H1 (cell line): ENCODE measurements at regions not wholly inside any gene's neighbourhood (a gene's known extent, or its start where the extent isn't known, plus 50 kb on each side); places are given as distances from the start of the nearest gene placed in this dataset.

ENCODE experiments used
- CTCF ChIA-PET: fragments of 300-600 bp; sonication (Branson Sonifier 250); formaldehyde crosslinking; loops from one replicate; lab custom pipeline; 2021; ENCODE audit not compliant: partially characterized antibody; lab: Charles Lee
- POLR2A ChIA-PET: fragments of 300-600 bp; sonication (Branson Sonifier 250); formaldehyde crosslinking; loops from one replicate; lab custom pipeline; 2021; ENCODE audit warnings: inconsistent platforms; ENCODE audit not compliant: partially characterized antibody; lab: Charles Lee
- DNase-seq, 2 experiments: peaks; one replicate each; pipeline versions ENCODE4 v3.0.0 to v3.0.0-alpha.2; 2010 to 2022; ENCODE audit warnings: low spot score in 2 of 2, low read depth in 1 of 2, mixed read lengths in 1 of 2
- FAIRE-seq: peaks from 2 replicates; lab custom pipeline; 2011; peaks lifted over from hg19 to GRCh38; lab: Jason Lieb, UNC
- H2AFZ ChIP-seq: 2 replicates; pipeline ENCODE4 v1.8.1; 2012; ENCODE audit warnings: low read length, inconsistent platforms
- H2AK5ac ChIP-seq: 2 replicates; pipeline ENCODE4 v1.6.1; 2013; ENCODE audit warnings: low read depth, low read length
- H2BK120ac ChIP-seq: replicated peaks from 2 replicates; pipeline ENCODE3; 2013; ENCODE audit warnings: low read depth, low read length, inconsistent platforms
- H2BK12ac ChIP-seq: 2 replicates; pipeline ENCODE4 v1.6.1; 2013; ENCODE audit warnings: low read depth, low read length
- H2BK15ac ChIP-seq: 2 replicates; pipeline ENCODE4 v1.6.1; 2013; ENCODE audit warnings: low read length
- H2BK20ac ChIP-seq: 2 replicates; pipeline ENCODE4 v1.6.1; 2013; ENCODE audit warnings: low read length
- H2BK5ac ChIP-seq: 2 replicates; pipeline ENCODE4 v1.6.1; 2013; ENCODE audit warnings: low read depth, low read length
- H3K14ac ChIP-seq: 2 replicates; pipeline ENCODE4 v1.6.1; 2013; ENCODE audit warnings: inconsistent platforms; ENCODE audit not compliant: insufficient read length
- H3K18ac ChIP-seq: 2 replicates; pipeline ENCODE4 v1.6.1; 2013; ENCODE audit warnings: low read length; ENCODE audit errors: extremely low read depth
- H3K23ac ChIP-seq: 2 replicates; pipeline ENCODE4 v1.6.1; 2013; ENCODE audit warnings: inconsistent platforms; ENCODE audit not compliant: insufficient read length
- H3K23me2 ChIP-seq: 2 replicates; pipeline ENCODE4 v1.6.1; 2013; ENCODE audit warnings: low read depth, low read length
- H3K27ac ChIP-seq: 2 replicates; pipeline ENCODE4 v1.6.1; 2011; ENCODE audit warnings: low read depth, low read length, inconsistent platforms
- H3K27me3 ChIP-seq, 4 experiments: replicated peaks in 1 of 4; 1 replicate in 1 of 4; 2 replicates in 3 of 4; pipeline versions ENCODE4 v1.6.1 to v1.8.1; 2011 to 2013; ENCODE audit warnings: low read length in 3 of 4, mild to moderate bottlenecking in 3 of 4, inconsistent platforms in 2 of 4, mixed read lengths in 2 of 4, moderate library complexity in 1 of 4; ENCODE audit not compliant: control insufficient read depth in 3 of 4, insufficient read depth in 3 of 4; ENCODE audit errors: extremely low read depth in 1 of 4
- H3K36me3 ChIP-seq, 4 experiments: 2 replicates each; pipeline versions ENCODE4 v1.6.1 to v1.8.1; 2011 to 2013; ENCODE audit warnings: mild to moderate bottlenecking in 4 of 4, low read length in 3 of 4, moderate library complexity in 2 of 4, control low read depth in 1 of 4, inconsistent platforms in 1 of 4; ENCODE audit not compliant: insufficient read depth in 4 of 4, control insufficient read depth in 2 of 4
- H3K4ac ChIP-seq: replicated peaks from 2 replicates; pipeline ENCODE3; 2013; ENCODE audit warnings: low read length, low read depth, mixed read lengths, inconsistent platforms; ENCODE audit not compliant: insufficient read length
- H3K4me1 ChIP-seq, 4 experiments: replicated peaks in 1 of 4; 1 replicate in 1 of 4; 2 replicates in 3 of 4; pipeline versions ENCODE4 v1.6.1 to v1.8.1; 2011 to 2013; ENCODE audit warnings: low read length in 3 of 4, inconsistent platforms in 2 of 4, mixed read lengths in 1 of 4; ENCODE audit not compliant: insufficient read depth in 4 of 4, control insufficient read depth in 3 of 4
- H3K4me2 ChIP-seq, 2 experiments: 2 replicates each; pipeline versions ENCODE4 v1.6.1 to v1.8.1; 2011 to 2013; ENCODE audit warnings: low read depth in 2 of 2, low read length in 2 of 2, control low read depth in 1 of 2, inconsistent platforms in 1 of 2, mild to moderate bottlenecking in 1 of 2; ENCODE audit not compliant: insufficient read depth in 1 of 2
- H3K4me3 ChIP-seq, 4 experiments: fragments of 200-600, 300-600 bp in 1 of 4; sonication (generic), shearing (Covaris generic), sonication (Bioruptor Twin) in 1 of 4; 2 replicates each; pipeline versions ENCODE4 v1.5.1 to v1.8.1; 2011 to 2016; ENCODE audit warnings: low read length in 4 of 4, low read depth in 3 of 4, control low read depth in 2 of 4, inconsistent platforms in 2 of 4, mild to moderate bottlenecking in 2 of 4, mixed read lengths in 1 of 4, moderate library complexity in 1 of 4; ENCODE audit not compliant: insufficient read depth in 2 of 4; ENCODE audit errors: extremely low read depth in 1 of 4
- H3K56ac ChIP-seq: replicated peaks from 2 replicates; pipeline ENCODE3; 2013; ENCODE audit warnings: low read depth, mild to moderate bottlenecking, mixed read lengths, low read length, inconsistent platforms; ENCODE audit not compliant: insufficient read length
- H3K79me1 ChIP-seq: 2 replicates; pipeline ENCODE4 v1.6.1; 2013; ENCODE audit warnings: low read depth, low read length, control low read depth
- H3K79me2 ChIP-seq, 2 experiments: 2 replicates each; pipeline versions ENCODE4 v1.6.1 to v1.8.1; 2012 to 2013; ENCODE audit warnings: low read length in 2 of 2, mild to moderate bottlenecking in 2 of 2, inconsistent platforms in 1 of 2; ENCODE audit not compliant: insufficient read depth in 2 of 2, control insufficient read depth in 1 of 2
- H3K9ac ChIP-seq, 4 experiments: replicated peaks in 1 of 4; 1 replicate in 1 of 4; 2 replicates in 3 of 4; pipeline versions ENCODE4 v1.6.1 to v1.8.1; 2011 to 2013; ENCODE audit warnings: low read depth in 3 of 4, low read length in 3 of 4, control low read depth in 2 of 4, mild to moderate bottlenecking in 2 of 4, moderate library complexity in 2 of 4, inconsistent platforms in 1 of 4; ENCODE audit errors: extremely low read depth in 1 of 4
- H3K9me3 ChIP-seq, 2 experiments: 2 replicates each; pipeline versions ENCODE4 v1.6.1 to v1.8.1; 2012 to 2013; ENCODE audit warnings: mild to moderate bottlenecking in 2 of 2, moderate library complexity in 2 of 2, control low read depth in 1 of 2, inconsistent platforms in 1 of 2, low read depth in 1 of 2, low read length in 1 of 2, mixed read lengths in 1 of 2; ENCODE audit not compliant: insufficient read depth in 2 of 2
- H4K20me1 ChIP-seq, 2 experiments: replicated peaks in 1 of 2; 2 replicates each; pipeline versions ENCODE3 to v1.8.1; 2011 to 2013; ENCODE audit warnings: inconsistent platforms in 2 of 2, low read length in 2 of 2, mild to moderate bottlenecking in 1 of 2; ENCODE audit not compliant: insufficient read depth in 2 of 2, control insufficient read depth in 1 of 2
- H4K5ac ChIP-seq: 2 replicates; pipeline ENCODE4 v1.6.1; 2013; ENCODE audit warnings: low read length, low read depth, mixed read lengths, inconsistent platforms; ENCODE audit not compliant: insufficient read length
- H4K8ac ChIP-seq: 2 replicates; pipeline ENCODE4 v1.8.0; 2013; ENCODE audit warnings: mild to moderate bottlenecking, moderate library complexity, low read length, inconsistent platforms; ENCODE audit not compliant: insufficient read depth; ENCODE audit errors: extremely low read depth
- H4K91ac ChIP-seq: replicated peaks from 2 replicates; pipeline ENCODE3; 2013; ENCODE audit warnings: low read length, mixed read lengths, inconsistent platforms; ENCODE audit not compliant: insufficient read length
- ATF3 ChIP-seq: IDR thresholded peaks from 2 replicates; pipeline ENCODE4 v1.6.1; 2011; ENCODE audit warnings: low read depth, mild to moderate bottlenecking, low read length; ENCODE audit not compliant: insufficient read depth
- EP300 ChIP-seq, 2 experiments: IDR thresholded peaks; 1 replicate in 1 of 2; 2 replicates in 1 of 2; pipeline ENCODE4 v1.6.1; 2011 to 2012; ENCODE audit warnings: low read depth in 2 of 2, low read length in 2 of 2, mild to moderate bottlenecking in 2 of 2, borderline replicate concordance in 1 of 2, inconsistent platforms in 1 of 2, moderate library complexity in 1 of 2
- HDAC2 ChIP-seq, 2 experiments: fragments of 300-600 bp in 1 of 2; sonication (generic) in 1 of 2; IDR thresholded peaks; 2 replicates each; pipeline ENCODE4 v1.6.1; 2011 to 2012; ENCODE audit warnings: low read depth in 2 of 2, low read length in 2 of 2, mild to moderate bottlenecking in 2 of 2, moderate library complexity in 2 of 2, borderline replicate concordance in 1 of 2, inconsistent platforms in 1 of 2
- POLR2A ChIP-seq, 2 experiments: IDR thresholded peaks; 1 replicate in 1 of 2; 2 replicates in 1 of 2; pipeline ENCODE4 v1.6.1; 2011; ENCODE audit warnings: low read depth in 2 of 2, low read length in 2 of 2, mild to moderate bottlenecking in 2 of 2; ENCODE audit errors: control extremely low read depth in 1 of 2
- WGBS, 2 experiments: shearing (Covaris generic) in 1 of 2; methylation state at CpG; one replicate each; pipeline versions ENCODE4 v1.1.6 to v1.1.7; 2013 to 2015; ENCODE audit warnings: low lambda C conversion rate in 2 of 2, mixed read lengths in 2 of 2, inconsistent platforms in 1 of 2, low coverage in 1 of 2, missing lambda C conversion rate in 1 of 2; ENCODE audit not compliant: insufficient replicate concordance in 2 of 2, insufficient coverage in 1 of 2, insufficient read length in 1 of 2; ENCODE audit errors: extremely low coverage in 1 of 2, missing lambda C conversion rate in 1 of 2; 5-methylcytosine and 5-hydroxymethylcytosine counted together

- no peak overlapping the region for H2AK5ac ChIP-seq
- no peak overlapping the region for H3K14ac ChIP-seq
- H3K4me1 ChIP-seq, result peaks cover 0 to 4% (median under 1%) of the 10 kb centered on the region in 4 experiments; a peak in 2 of 7 replicates
- FAIRE-seq (no peak), DNase-seq (no peak)
- no peak overlapping the region for H2BK20ac ChIP-seq
- H2AFZ ChIP-seq, result no peak overlapping the region
- no peak overlapping the region for H3K4me2 ChIP-seq
- no peaks in the 10 kb centered on the region for H4K20me1 ChIP-seq
- no peaks in the 10 kb centered on the region for H3K27me3 ChIP-seq
- no peak overlapping the region for H3K23ac ChIP-seq
- no peak overlapping the region for H3K4ac ChIP-seq
- H3K18ac ChIP-seq, result no peak overlapping the region
- H2BK5ac ChIP-seq, result no peak overlapping the region
- H2BK15ac ChIP-seq, result no peak overlapping the region
- H4K8ac ChIP-seq, result 0 out of 2 replicates have a peak overlapping the region, but pooled peaks have one; percentile 25
- no peaks in the 10 kb centered on the region for H3K79me1 ChIP-seq
- H3K4me3 ChIP-seq, result no peak overlapping the region
- no peaks in the 10 kb centered on the region for H3K23me2 ChIP-seq
- no peak overlapping the region for H3K56ac ChIP-seq
- H2BK120ac ChIP-seq, result no peak overlapping the region
- H4K91ac ChIP-seq, result no peak overlapping the region
- ChIA-PET POLR2A (no interaction called here), CTCF (interaction anchor here (1.1 to 2.3 kb wide), 4 partner anchors 10 to 97 kb away, joined by 3 to 7 read pairs (median 5); no protein-coding TSS in a partner anchor)
- no peak overlapping the region for H3K9ac ChIP-seq
- no peaks in the 10 kb centered on the region for H3K79me2 ChIP-seq
- H3K9me3 ChIP-seq, result 0 out of 4 replicates have a peak, but pooled peaks cover 0 to 4% of the 10 kb centered on the region in 2 experiments
- WGBS, 2 experiments, result 83% methylated on average over 10 of the region's 10 CpGs; no CpG with 5 or more reads in 1 of the 2 experiments
- no peak overlapping the region for H2BK12ac ChIP-seq
- TF ChIP-seq HDAC2 (IDR thresholded peaks at IDR 0.05; ENCODE audit: borderline replicate concordance in 1 of 2, low read depth in 2 of 2, low read length in 2 of 2) (no peak), EP300 (IDR thresholded peaks at IDR 0.05; ENCODE audit: borderline replicate concordance in 1 of 2, low read depth in 2 of 2, low read length in 2 of 2) (no peak), ATF3 (no peak), POLR2A (IDR thresholded peaks at IDR 0.05; ENCODE audit: control extremely low read depth in 1 of 2, low read depth in 2 of 2, low read length in 2 of 2) (no peak)
- H3K27ac ChIP-seq, result no peak overlapping the region
- no peaks in the 10 kb centered on the region for H3K36me3 ChIP-seq
- H4K5ac ChIP-seq, result no peak overlapping the region
Measured at GRCh38 chr3:5633960-5634359, 446.5 kb downstream of the EDEM1 start.
